HL-60 (cell line): ENCODE measurements at regions not wholly inside any gene's neighbourhood (a gene's known extent, or its start where the extent isn't known, plus 50 kb on each side); places are given as distances from the start of the nearest gene placed in this dataset.

ENCODE experiments used
- DNase-seq, 2 experiments: peaks; one replicate each; pipeline ENCODE4 v3.0.0-alpha.2; 2010 to 2020; ENCODE audit warnings: low read depth in 1 of 2, low spot score in 1 of 2
- H3K27ac ChIP-seq: fragments of 250-450 bp; sonication (Bioruptor Pico); replicated peaks from 2 replicates; pipeline ENCODE4 v1.5.1; 2020; ENCODE audit warnings: mild to moderate bottlenecking, moderate library complexity
- H3K27me3 ChIP-seq: fragments of 250-450 bp; sonication (Bioruptor Pico); 2 replicates; pipeline ENCODE4 v1.5.1; 2021; ENCODE audit warnings: mild to moderate bottlenecking, moderate library complexity; ENCODE audit not compliant: insufficient read depth, poor library complexity, severe bottlenecking
- H3K4me3 ChIP-seq: replicated peaks from 2 replicates; pipeline ENCODE4 v1.5.1; 2011; ENCODE audit warnings: mild to moderate bottlenecking, control low read depth, low read length; ENCODE audit not compliant: insufficient read depth
- CTCF ChIP-seq: IDR thresholded peaks from one replicate; pipeline ENCODE4 v1.5.1; 2011; ENCODE audit warnings: low read length, control low read depth, inconsistent platforms; ENCODE audit not compliant: insufficient read depth
- GABPA ChIP-seq: IDR thresholded peaks from 2 replicates; pipeline ENCODE4 v1.6.1; 2012; ENCODE audit warnings: low read depth
- POLR2AphosphoS5 ChIP-seq: IDR thresholded peaks from 2 replicates; pipeline ENCODE4 v1.6.1; 2012; ENCODE audit warnings: low read depth
- REST ChIP-seq: IDR thresholded peaks from 2 replicates; pipeline ENCODE4 v1.6.1; 2012; ENCODE audit warnings: low read depth; ENCODE audit not compliant: insufficient replicate concordance
- SPI1 ChIP-seq: IDR thresholded peaks from 2 replicates; pipeline ENCODE4 v1.6.1; 2012; ENCODE audit warnings: low read depth, mild to moderate bottlenecking, borderline replicate concordance

- TF ChIP-seq GABPA (no peak), SPI1 (no peak), CTCF (no peak), REST (no peak), POLR2AphosphoS5 (no peak)
- Histone ChIP-seq H3K27ac (no peak overlapping the region), H3K27me3 (peaks cover 57% of the 10 kb centered on the region), H3K4me3 (no peak overlapping the region)
- DNase-seq: no peak
These were observed 413.0 kb upstream of the ESRRG start for GRCh38 chr1:217135987-217136894.

DNA sequence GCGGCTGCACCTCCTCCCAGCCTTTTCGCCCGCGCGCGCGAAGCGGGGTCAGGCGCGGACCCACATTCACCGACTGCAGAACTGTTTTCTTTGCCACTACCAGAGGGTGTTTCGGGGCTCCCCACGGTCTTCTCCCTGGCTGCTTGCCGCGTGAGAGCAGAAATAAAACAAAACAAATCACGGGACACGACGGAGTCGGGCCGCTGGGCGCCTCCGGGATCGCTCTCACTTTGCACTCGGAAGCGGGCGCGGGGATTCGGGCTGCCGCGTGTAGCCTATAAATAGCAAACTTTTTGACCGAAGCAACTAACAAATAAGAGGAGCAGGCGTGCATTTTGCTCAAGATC lies 412.3 kb upstream of the ESRRG start:
- no peak for DNase-seq
- H3K27me3 ChIP-seq: peaks cover 52% of the 10 kb centered on the region
- no peak overlapping the region for H3K27ac ChIP-seq
- TF ChIP-seq CTCF (no peak), REST (no peak), GABPA (no peak), SPI1 (no peak), POLR2AphosphoS5 (no peak)
- H3K4me3 ChIP-seq: no peak overlapping the region

DNA sequence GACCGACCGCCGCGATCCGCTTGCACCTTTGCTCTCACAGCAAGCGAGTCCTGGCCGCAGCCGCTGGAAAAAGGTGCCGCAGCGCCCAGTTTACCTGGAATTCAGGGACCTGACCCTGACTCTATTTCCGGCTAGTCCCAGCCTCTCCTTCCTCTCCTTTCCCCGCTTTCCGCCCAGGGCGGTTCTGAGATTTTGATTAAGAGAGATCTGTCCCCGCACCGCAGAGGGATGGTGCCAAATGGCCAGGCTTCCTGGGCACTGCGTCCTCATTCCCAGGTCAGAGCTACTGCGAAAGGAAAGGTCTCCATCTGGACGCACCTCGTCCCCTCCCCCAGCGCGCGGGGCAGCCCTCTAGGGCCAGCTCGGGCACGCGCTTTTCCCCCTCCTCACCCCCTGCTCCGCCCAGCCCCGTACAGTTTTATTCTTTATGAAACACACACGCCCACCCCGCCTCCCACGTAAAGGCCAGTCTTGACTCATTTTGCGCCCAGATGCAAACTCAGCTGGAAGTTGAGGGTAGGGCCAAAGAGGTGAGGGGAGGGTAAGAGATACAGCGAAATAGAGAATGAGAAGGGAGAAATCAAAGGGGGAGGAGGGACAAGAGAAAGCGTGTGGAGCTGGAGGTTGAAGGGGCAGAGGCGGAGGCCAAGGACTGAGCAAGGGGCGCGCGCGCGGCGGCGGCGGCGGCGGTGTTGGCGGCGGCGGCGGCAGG lies 411.8 kb upstream of the ESRRG start:
- no peak for DNase-seq
- peaks cover 49% of the 10 kb centered on the region for H3K27me3 ChIP-seq
- TF ChIP-seq SPI1: no peak
- TF ChIP-seq POLR2AphosphoS5: no peak
- no peak for TF ChIP-seq CTCF
- TF ChIP-seq GABPA: no peak
- TF ChIP-seq REST: no peak
- H3K4me3 ChIP-seq: no peak overlapping the region
- no peak overlapping the region for H3K27ac ChIP-seq
